ENCODE measurements at regions not wholly inside any gene's neighbourhood (a gene's known extent, or its start where the extent isn't known, plus 50 kb on each side); places are given as distances from the start of the nearest gene placed in this dataset.
A peak's percentile ranks its signal among the peaks of the same experiment; 100 is the strongest.

- no peak for TF ChIP-seq CTCF (IDR thresholded peaks at IDR 0.05)
- H3K4me1 ChIP-seq, result peaks cover 5% of the 10 kb centered on the region
- no peak overlapping the region for H3K9ac ChIP-seq (ENCODE audit: low read depth in 2 of 2, low read length in 2 of 2)
- no peak overlapping the region for H3K4me3 ChIP-seq
- intact Hi-C loops (cut with DNase I), result loop anchor here (10.0 kb wide), 1 partner anchor 62 kb away; no protein-coding TSS in a partner anchor
- no peak overlapping the region for H3K27ac ChIP-seq
- H3K27me3 ChIP-seq, result no peaks in the 10 kb centered on the region
- no peaks in the 10 kb centered on the region for H3K36me3 ChIP-seq
- H3K9me3 ChIP-seq, result no peaks in the 10 kb centered on the region
- DNase-seq, result no peak
Measured at GRCh38 chr6:63503199-63503598, 69.1 kb upstream of the LOC128125822 start.

- no peaks in the 10 kb centered on the region for H3K4me1 ChIP-seq
- no peak overlapping the region for H3K4me3 ChIP-seq
- H3K9ac ChIP-seq (ENCODE audit: low read depth in 2 of 2, low read length in 2 of 2), result no peak overlapping the region
- H3K27me3 ChIP-seq, result no peaks in the 10 kb centered on the region
- no peaks in the 10 kb centered on the region for H3K36me3 ChIP-seq
- no peak overlapping the region for H3K27ac ChIP-seq
- no peak for TF ChIP-seq CTCF (IDR thresholded peaks at IDR 0.05)
- intact Hi-C loops (cut with DNase I), result loop anchor here (10.0 kb wide), 1 partner anchor 60 kb away; no protein-coding TSS in a partner anchor
- DNase-seq, result no peak
- no peaks in the 10 kb centered on the region for H3K9me3 ChIP-seq
Measured at GRCh38 chr6:63504777-63505384, 67.4 kb upstream of the LOC128125822 start.

- no peak for TF ChIP-seq CTCF (IDR thresholded peaks at IDR 0.05)
- no peak for DNase-seq
- Histone ChIP-seq H3K9ac (ENCODE audit: low read depth in 2 of 2, low read length in 2 of 2) (no peak overlapping the region), H3K27me3 (no peaks in the 10 kb centered on the region), H3K4me3 (no peak overlapping the region), H3K36me3 (no peaks in the 10 kb centered on the region), H3K4me1 (no peaks in the 10 kb centered on the region), H3K9me3 (no peaks in the 10 kb centered on the region), H3K27ac (no peak overlapping the region)
- intact Hi-C loops (cut with DNase I), result loop anchor here (10.0 kb wide), 1 partner anchor 58 kb away; no protein-coding TSS in a partner anchor
Measured at GRCh38 chr6:63507096-63507495, 65.2 kb upstream of the LOC128125822 start.

GRCh38 chr6:63509652-63510352 lies 62.5 kb upstream of the LOC128125822 start:
- Histone ChIP-seq H3K36me3 (no peaks in the 10 kb centered on the region), H3K27me3 (no peaks in the 10 kb centered on the region), H3K9me3 (no peaks in the 10 kb centered on the region), H3K4me1 (no peaks in the 10 kb centered on the region), H3K4me3 (no peak overlapping the region), H3K9ac (ENCODE audit: low read depth in 2 of 2, low read length in 2 of 2) (peak overlapping the region in 1 of 2 donors; percentile 37), H3K27ac (peak overlapping the region; percentile 73)
- intact Hi-C loops (cut with DNase I), result loop anchor here (10.0 kb wide), 1 partner anchor 55 kb away; no protein-coding TSS in a partner anchor
- DNase-seq, result peak; percentile 73
- no peak for TF ChIP-seq CTCF (IDR thresholded peaks at IDR 0.05)

- Histone ChIP-seq H3K9me3 (no peaks in the 10 kb centered on the region), H3K36me3 (no peaks in the 10 kb centered on the region), H3K4me3 (no peak overlapping the region), H3K27me3 (no peaks in the 10 kb centered on the region), H3K27ac (peak overlapping the region; percentile 73), H3K4me1 (no peaks in the 10 kb centered on the region), H3K9ac (ENCODE audit: low read depth in 2 of 2, low read length in 2 of 2) (no peak overlapping the region)
- no peak for TF ChIP-seq CTCF (IDR thresholded peaks at IDR 0.05)
- no peak for DNase-seq
- intact Hi-C loops (cut with DNase I), result no loop called here
Measured at GRCh38 chr6:63510353-63510686, 62.0 kb upstream of the LOC128125822 start.

All from colonic mucosa (tissue), 4 donors.